SK-N-MC (cell line): ENCODE measurements at regions not wholly inside any gene's neighbourhood (a gene's known extent, or its start where the extent isn't known, plus 50 kb on each side); places are given as distances from the start of the nearest gene placed in this dataset.

ENCODE experiments used
- DNase-seq: peaks from one replicate; pipeline ENCODE4 v3.0.0-alpha.2; 2011; ENCODE audit warnings: low read depth, low spot score
- H3K27ac ChIP-seq: fragments of 200-600 bp; sonication (generic); 2 replicates; pipeline ENCODE4 v1.5.1; 2016; ENCODE audit warnings: mixed run types
- H3K36me3 ChIP-seq: fragments of 200-600 bp; sonication (generic); 2 replicates; pipeline ENCODE4 v1.6.1; 2017; ENCODE audit warnings: antibody characterized with exemption, low read length, mixed read lengths; ENCODE audit not compliant: insufficient read depth
- H3K4me3 ChIP-seq: fragments of 200-600 bp; sonication (generic); 2 replicates; pipeline ENCODE4 v1.5.1; 2016
- H3K9ac ChIP-seq: fragments of 200-600 bp; sonication (generic); 2 replicates; pipeline ENCODE4 v1.8.0; 2017; ENCODE audit warnings: mixed run types, mixed read lengths; ENCODE audit not compliant: insufficient read length
- H3K9me3 ChIP-seq: fragments of 200-600 bp; sonication (generic); 2 replicates; pipeline ENCODE4 v1.6.1; 2017; ENCODE audit warnings: low read depth, mild to moderate bottlenecking, antibody characterized with exemption, low read length, moderate library complexity, mixed read lengths
- EZH2 ChIP-seq: fragments of 200-600 bp; sonication (generic); IDR thresholded peaks from one replicate; pipeline ENCODE4 v1.6.1; 2017; ENCODE audit warnings: antibody characterized with exemption
- FOXP2 ChIP-seq: optimal IDR thresholded peaks from 2 replicates; pipeline ENCODE3; 2011; ENCODE audit warnings: mild to moderate bottlenecking, moderate library complexity; ENCODE audit not compliant: insufficient read depth; ENCODE audit errors: extremely low read length, control extremely low read depth
- POLR2AphosphoS5 ChIP-seq: IDR thresholded peaks from 2 replicates; pipeline ENCODE4 v1.6.1; 2012; ENCODE audit warnings: mild to moderate bottlenecking, low read depth, low read length, borderline replicate concordance

- H3K27ac ChIP-seq: no peak overlapping the region
- no peak for DNase-seq
- no peak for TF ChIP-seq POLR2AphosphoS5
- TF ChIP-seq FOXP2: no peak
- TF ChIP-seq EZH2: no peak
- no peaks in the 10 kb centered on the region for H3K9me3 ChIP-seq
- H3K4me3 ChIP-seq: no peak overlapping the region
- H3K36me3 ChIP-seq: no peaks in the 10 kb centered on the region
- H3K9ac ChIP-seq: no peak overlapping the region
Measured at GRCh38 chrX:147405764-147406163, 506.0 kb upstream of the FMR1 start.

GRCh38 chrX:147403040-147403439 lies 508.7 kb upstream of the FMR1 start:
- TF ChIP-seq FOXP2: no peak
- no peak for TF ChIP-seq EZH2
- no peak for TF ChIP-seq POLR2AphosphoS5
- no peaks in the 10 kb centered on the region for H3K36me3 ChIP-seq
- H3K9me3 ChIP-seq: no peaks in the 10 kb centered on the region
- no peak overlapping the region for H3K9ac ChIP-seq
- no peak overlapping the region for H3K4me3 ChIP-seq
- H3K27ac ChIP-seq: peak overlapping the region; percentile 72; the same call in 1 of the 2 replicates
- no peak for DNase-seq

GRCh38 chrX:147378767-147379166 lies 533.0 kb upstream of the FMR1 start:
- Histone ChIP-seq H3K9ac (no peak overlapping the region), H3K36me3 (no peaks in the 10 kb centered on the region), H3K4me3 (no peak overlapping the region), H3K27ac (no peak overlapping the region), H3K9me3 (no peaks in the 10 kb centered on the region)
- TF ChIP-seq EZH2 (no peak), POLR2AphosphoS5 (no peak), FOXP2 (no peak)
- no peak for DNase-seq

- no peak overlapping the region for H3K9ac ChIP-seq
- no peak overlapping the region for H3K27ac ChIP-seq
- no peak for DNase-seq
- no peak for TF ChIP-seq FOXP2
- no peak for TF ChIP-seq POLR2AphosphoS5
- no peak for TF ChIP-seq EZH2
- no peak overlapping the region for H3K4me3 ChIP-seq
- no peaks in the 10 kb centered on the region for H3K9me3 ChIP-seq
- H3K36me3 ChIP-seq: no peaks in the 10 kb centered on the region
Measured at GRCh38 chrX:147377728-147378127, 534.0 kb upstream of the FMR1 start.

- Histone ChIP-seq H3K4me3 (no peak overlapping the region), H3K9ac (no peak overlapping the region), H3K27ac (no peak overlapping the region), H3K9me3 (no peaks in the 10 kb centered on the region), H3K36me3 (no peaks in the 10 kb centered on the region)
- TF ChIP-seq EZH2: no peak
- TF ChIP-seq POLR2AphosphoS5: no peak
- DNase-seq: no peak
Measured at GRCh38 chrX:147376601-147377422, 534.9 kb upstream of the FMR1 start.

GRCh38 chrX:147364896-147365295 lies 546.8 kb upstream of the FMR1 start:
- no peak for DNase-seq
- Histone ChIP-seq H3K9ac (no peak overlapping the region), H3K4me3 (no peak overlapping the region), H3K36me3 (no peaks in the 10 kb centered on the region), H3K27ac (no peak overlapping the region), H3K9me3 (no peaks in the 10 kb centered on the region)
- no peak for TF ChIP-seq FOXP2
- TF ChIP-seq POLR2AphosphoS5: no peak
- TF ChIP-seq EZH2: no peak

- Histone ChIP-seq H3K9me3 (no peaks in the 10 kb centered on the region), H3K4me3 (no peak overlapping the region), H3K36me3 (no peaks in the 10 kb centered on the region), H3K9ac (no peak overlapping the region), H3K27ac (no peak overlapping the region)
- TF ChIP-seq EZH2 (no peak), FOXP2 (no peak), POLR2AphosphoS5 (no peak)
- no peak for DNase-seq
Measured at GRCh38 chrX:147351644-147352043, 537.1 kb upstream of the CXorf51A start.

- TF ChIP-seq FOXP2 (no peak), POLR2AphosphoS5 (no peak), EZH2 (no peak)
- no peak overlapping the region for H3K4me3 ChIP-seq
- H3K9me3 ChIP-seq: no peaks in the 10 kb centered on the region
- no peaks in the 10 kb centered on the region for H3K36me3 ChIP-seq
- H3K27ac ChIP-seq: no peak overlapping the region
- no peak for DNase-seq
- no peak overlapping the region for H3K9ac ChIP-seq
Measured at GRCh38 chrX:147343467-147343866, 528.9 kb upstream of the CXorf51A start.

GRCh38 chrX:147342197-147342596 lies 527.7 kb upstream of the CXorf51A start:
- Histone ChIP-seq H3K27ac (no peak overlapping the region), H3K9me3 (no peaks in the 10 kb centered on the region), H3K4me3 (no peak overlapping the region), H3K36me3 (no peaks in the 10 kb centered on the region), H3K9ac (no peak overlapping the region)
- no peak for DNase-seq
- no peak for TF ChIP-seq EZH2
- no peak for TF ChIP-seq POLR2AphosphoS5
- no peak for TF ChIP-seq FOXP2
